CD4-positive, alpha-beta T cell (primary cell): ENCODE measurements at regions not wholly inside any gene's neighbourhood (a gene's known extent, or its start where the extent isn't known, plus 50 kb on each side); places are given as distances from the start of the nearest gene placed in this dataset.

Source experiments
- ATAC-seq: fragments of 200-7000 bp; cut with Tn5 transposase; one replicate; pipeline ENCODE4 v1.10.0; 2022; ENCODE audit warnings: mild to moderate bottlenecking; ENCODE audit not compliant: poor library complexity
- CTCF ChIA-PET: fragments of 350-600 bp; sonication (Branson Sonifier 250); formaldehyde crosslinking; loops from one replicate; lab custom pipeline; 2021; ENCODE audit warnings: antibody characterized with exemption, inconsistent platforms; lab: Charles Lee
- POLR2A ChIA-PET: fragments of 350-600 bp; sonication (Branson Sonifier 250); formaldehyde crosslinking; loops from one replicate; lab custom pipeline; 2021; ENCODE audit warnings: antibody characterized with exemption, inconsistent platforms; lab: Charles Lee
- DNase-seq, 14 experiments: peaks; one replicate each; pipeline ENCODE4 v3.0.0-alpha.2; 2013 to 2020; ENCODE audit warnings: mixed read lengths in 2 of 14
- H3K27ac ChIP-seq, 2 donors: one replicate each; pipeline versions ENCODE4 v1.5.1 to v1.7.0; 2013; ENCODE audit warnings: low read length in 2 of 2, low read depth in 1 of 2, mild to moderate bottlenecking in 1 of 2
- H3K27me3 ChIP-seq, 2 experiments: 1 replicate in 1 of 2; 2 replicates in 1 of 2; pipeline versions ENCODE4 v1.6.1 to v1.7.0; 2013; ENCODE audit warnings: low read length in 2 of 2, control low read depth in 1 of 2, mild to moderate bottlenecking in 1 of 2, moderate library complexity in 1 of 2; ENCODE audit not compliant: insufficient read depth in 2 of 2, control insufficient read depth in 1 of 2
- H3K36me3 ChIP-seq: one replicate; pipeline ENCODE4 v1.6.1; 2013; ENCODE audit warnings: low read length, control low read depth; ENCODE audit not compliant: insufficient read depth
- H3K4me1 ChIP-seq: one replicate; pipeline ENCODE4 v1.6.1; 2013; ENCODE audit warnings: low read length, control low read depth; ENCODE audit not compliant: insufficient read depth
- H3K4me3 ChIP-seq: one replicate; pipeline ENCODE4 v1.5.1; 2013; ENCODE audit warnings: mild to moderate bottlenecking, low read length, moderate library complexity
- H3K9me3 ChIP-seq, 2 experiments: 1 replicate in 1 of 2; 2 replicates in 1 of 2; pipeline versions ENCODE4 v1.6.1 to v1.7.0; 2013; ENCODE audit warnings: low read length in 2 of 2, mild to moderate bottlenecking in 2 of 2, control low read depth in 1 of 2, moderate library complexity in 1 of 2; ENCODE audit not compliant: control insufficient read depth in 1 of 2, insufficient read depth in 1 of 2
- H3K27ac Mint-ChIP-seq: one replicate; pipeline ENCODE4 v1.8.0; 2020; ENCODE audit warnings: mixed read lengths
- H3K27me3 Mint-ChIP-seq: one replicate; pipeline ENCODE4 v1.8.0; 2021; ENCODE audit warnings: mixed read lengths
- H3K36me3 Mint-ChIP-seq: one replicate; pipeline ENCODE4 v1.8.0; 2021; ENCODE audit warnings: low read depth, mixed read lengths
- H3K4me1 Mint-ChIP-seq: one replicate; pipeline ENCODE4 v1.8.0; 2021; ENCODE audit warnings: low read depth, mixed read lengths
- H3K4me3 Mint-ChIP-seq: one replicate; pipeline ENCODE4 v1.8.0; 2020; ENCODE audit warnings: mild to moderate bottlenecking, mixed read lengths
- H3K9me3 Mint-ChIP-seq: one replicate; pipeline ENCODE4 v1.8.0; 2020; ENCODE audit warnings: mixed read lengths
- CTCF ChIP-seq: fragments of 200-600 bp; IDR thresholded peaks from one replicate; pipeline ENCODE4 v1.8.0; 2022; ENCODE audit warnings: antibody characterized with exemption, mild to moderate bottlenecking
- intact Hi-C, 2 experiments: fragments of 100-400 bp; cut with DNase I in 1 of 2; cut with micrococcal nuclease in 1 of 2; formaldehyde crosslinking; loops; one replicate each; pipeline versions ENCODE4 v1.15.1 to v1.9.0; 2023 to 2025; cut with DNase I, micrococcal nuclease

- TF ChIP-seq CTCF: no peak
- ATAC-seq: no peak
- Histone ChIP-seq H3K27ac (no peak overlapping the region), H3K36me3 (no peaks in the 10 kb centered on the region), H3K4me3 (no peak overlapping the region), H3K4me1 (no peaks in the 10 kb centered on the region), H3K27me3 (peaks cover 0 to 4% of the 10 kb centered on the region in 2 experiments), H3K9me3 (no peaks in the 10 kb centered on the region)
- ChIA-PET CTCF (no interaction called here), POLR2A (no interaction called here)
- Mint-ChIP-seq H3K27me3 (peaks cover 7% of the 10 kb centered on the region), H3K27ac (no peak overlapping the region), H3K36me3 (no peaks in the 10 kb centered on the region), H3K9me3 (no peaks in the 10 kb centered on the region), H3K4me3 (no peak overlapping the region), H3K4me1 (no peaks in the 10 kb centered on the region)
- intact Hi-C loops: no loop called here
- no peak for DNase-seq
Measured at GRCh38 chr2:121824264-121824663, 68.8 kb downstream of the TSN start.

DNA sequence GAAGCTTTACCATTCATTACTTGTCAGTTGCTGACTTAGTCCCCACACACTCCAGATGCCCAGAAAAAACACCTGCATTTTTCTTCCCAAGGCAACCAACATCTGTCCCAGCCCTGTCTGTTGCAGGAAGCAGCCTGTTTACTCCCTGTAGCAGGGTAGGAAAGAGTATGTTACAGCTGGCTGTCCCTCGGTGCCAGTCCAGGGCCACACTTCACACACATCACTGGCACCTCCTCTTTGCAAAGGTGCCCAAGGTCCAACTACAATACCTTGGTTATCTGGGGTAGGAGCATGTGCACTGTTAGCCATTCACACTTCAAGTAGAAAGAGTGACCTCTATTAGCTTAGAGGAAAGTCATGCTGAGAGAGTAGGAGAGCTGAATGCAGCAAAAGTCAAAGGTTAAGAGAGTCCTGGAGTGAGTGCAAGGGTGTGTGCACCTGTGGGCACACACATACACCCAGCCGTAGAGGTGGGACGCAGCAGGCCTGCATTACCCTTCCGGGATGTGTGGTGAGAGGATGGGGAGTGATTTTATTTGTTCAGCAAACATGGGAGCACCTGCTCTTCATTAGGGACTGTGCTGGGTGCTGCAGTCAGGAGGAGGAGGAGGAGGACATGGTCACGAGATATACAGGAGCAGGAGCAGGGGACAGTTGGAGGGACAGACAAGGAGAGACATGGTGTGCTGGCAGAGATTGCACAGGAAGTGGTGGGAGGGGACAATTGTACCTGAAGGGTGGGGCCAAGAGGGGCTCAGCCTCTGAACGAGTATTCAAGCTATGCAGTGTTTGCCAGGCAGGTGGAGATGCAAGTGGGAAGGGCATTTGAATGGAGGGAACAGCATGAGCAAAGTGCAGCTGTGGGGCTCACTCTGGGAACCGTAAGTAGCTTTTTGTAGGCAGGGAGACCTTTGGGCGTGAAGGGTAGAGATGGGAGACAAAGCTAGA lies 69.8 kb downstream of the TSN start:
- intact Hi-C loops: no loop called here
- H3K4me3 Mint-ChIP-seq: no peak overlapping the region

GRCh38 chr2:121826036-121826435 lies 70.6 kb downstream of the TSN start:
- intact Hi-C loops: no loop called here
- H3K27me3 Mint-ChIP-seq: no peaks in the 10 kb centered on the region
- H3K27ac Mint-ChIP-seq: no peak overlapping the region
- Histone ChIP-seq H3K9me3 (no peaks in the 10 kb centered on the region), H3K4me1 (no peaks in the 10 kb centered on the region), H3K27ac (no peak overlapping the region), H3K36me3 (no peaks in the 10 kb centered on the region), H3K27me3 (peaks cover 0 to 4% of the 10 kb centered on the region in 2 experiments), H3K4me3 (no peak overlapping the region)
- ChIA-PET CTCF (no interaction called here), POLR2A (no interaction called here)
- no peaks in the 10 kb centered on the region for H3K36me3 Mint-ChIP-seq
- ATAC-seq (no peak), DNase-seq (no peak)
- no peaks in the 10 kb centered on the region for H3K9me3 Mint-ChIP-seq
- H3K4me1 Mint-ChIP-seq: no peaks in the 10 kb centered on the region
- no peak overlapping the region for H3K4me3 Mint-ChIP-seq
- no peak for TF ChIP-seq CTCF

More for the DNA sequence above, 69.8 kb downstream of the TSN start:
- peaks cover 0 to 4% of the 10 kb centered on the region in 2 experiments for H3K27me3 ChIP-seq
- DNase-seq (no peak), ATAC-seq (no peak)
- Mint-ChIP-seq H3K27me3 (peaks cover 1% of the 10 kb centered on the region), H3K27ac (no peak overlapping the region), H3K9me3 (no peaks in the 10 kb centered on the region), H3K4me1 (no peaks in the 10 kb centered on the region), H3K36me3 (no peaks in the 10 kb centered on the region)
- no peak for TF ChIP-seq CTCF
- ChIA-PET CTCF (no interaction called here), POLR2A (no interaction called here)
- H3K27ac ChIP-seq: no peak overlapping the region
- no peaks in the 10 kb centered on the region for H3K36me3 ChIP-seq
- H3K4me3 ChIP-seq: no peak overlapping the region
- H3K4me1 ChIP-seq: no peaks in the 10 kb centered on the region
- H3K9me3 ChIP-seq: no peaks in the 10 kb centered on the region
